ENCODE measurements at regions not wholly inside any gene's neighbourhood (a gene's known extent, or its start where the extent isn't known, plus 50 kb on each side); places are given as distances from the start of the nearest gene placed in this dataset.

DNA sequence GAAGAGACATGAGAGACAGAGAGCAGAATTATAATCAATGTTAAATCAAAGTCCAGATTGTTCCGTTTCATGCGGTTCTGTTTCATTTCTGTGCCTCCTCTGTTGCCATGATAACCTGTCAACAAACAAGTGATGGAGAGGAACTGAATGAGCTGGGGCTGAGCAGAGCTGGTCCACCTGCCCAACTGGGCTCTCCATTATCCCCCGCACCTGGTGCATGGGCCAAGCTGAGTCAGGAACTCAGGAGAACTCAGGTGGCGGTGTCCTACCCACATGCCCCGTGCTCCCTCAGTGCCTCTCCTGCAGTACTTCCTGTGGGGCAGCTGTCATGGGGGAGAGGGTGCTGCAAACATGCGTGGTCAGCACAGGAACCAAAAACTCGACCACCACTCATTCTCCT, 178.8 kb downstream of the TTC32 start:
- Histone ChIP-seq H3K4me3 (no peak overlapping the region), H3K27ac (no peak overlapping the region), H3K36me3 (no peaks in the 10 kb centered on the region), H3K9me3 (no peaks in the 10 kb centered on the region), H3K4me1 (no peaks in the 10 kb centered on the region), H3K27me3 (no peaks in the 10 kb centered on the region)
- ATAC-seq (no peak), DNase-seq (no peak)
- no peak for TF ChIP-seq CTCF (IDR thresholded peaks at IDR 0.05)
- intact Hi-C loops (cut with DNase I): no loop called here

DNA sequence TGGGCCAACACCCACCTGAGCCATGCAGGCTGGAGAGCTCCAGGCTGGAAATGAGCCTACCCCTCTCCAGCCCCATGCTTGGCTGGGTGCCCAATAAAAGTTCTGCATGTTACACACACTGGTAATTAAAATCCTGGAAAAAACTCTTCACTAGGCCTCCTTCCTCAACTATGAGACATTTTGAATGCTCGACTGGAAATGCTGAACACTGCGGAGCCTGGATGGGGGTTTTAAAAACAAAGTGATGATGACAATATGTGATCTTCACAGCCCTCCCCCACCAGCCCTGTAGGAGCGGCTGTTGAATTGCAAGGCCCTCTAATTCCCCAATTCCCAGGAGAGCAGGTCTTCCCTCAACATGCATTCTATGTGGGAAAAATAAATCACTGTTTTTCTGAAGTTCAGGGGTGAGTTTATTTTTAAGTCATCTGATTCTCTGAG, 179.2 kb downstream of the TTC32 start:
- ATAC-seq (no peak), DNase-seq (no peak)
- H3K27ac ChIP-seq: no peak overlapping the region

DNA sequence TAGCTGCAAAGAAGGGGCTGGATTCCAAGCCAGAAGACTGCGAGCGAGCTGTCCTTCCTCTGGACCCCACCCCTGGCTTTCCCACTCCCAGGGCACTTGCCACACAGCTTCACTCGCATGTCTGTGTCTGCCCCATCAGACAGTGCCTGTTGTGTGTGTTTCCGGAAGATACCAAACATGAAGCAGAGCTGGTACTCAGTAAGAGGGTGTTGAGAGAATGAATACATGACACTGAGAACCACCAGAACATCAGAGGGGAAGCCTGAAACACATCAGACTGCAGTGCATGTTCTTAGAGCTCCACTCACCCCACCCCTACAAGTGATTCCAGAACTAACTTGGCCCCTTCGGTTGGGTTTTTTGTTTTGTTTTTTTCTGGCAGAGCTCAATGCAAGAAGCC, 181.5 kb downstream of the TTC32 start:
- ATAC-seq: no peak
- no peak overlapping the region for H3K27ac ChIP-seq
- H3K27me3 ChIP-seq: no peaks in the 10 kb centered on the region
- intact Hi-C loops (cut with DNase I): no loop called here
- no peaks in the 10 kb centered on the region for H3K9me3 ChIP-seq
- no peak for DNase-seq
- no peaks in the 10 kb centered on the region for H3K4me1 ChIP-seq
- TF ChIP-seq CTCF (IDR thresholded peaks at IDR 0.05): no peak
- H3K4me3 ChIP-seq: no peak overlapping the region
- H3K36me3 ChIP-seq: no peaks in the 10 kb centered on the region

More for the DNA sequence above, 179.2 kb downstream of the TTC32 start:
- TF ChIP-seq CTCF (IDR thresholded peaks at IDR 0.05): no peak
- intact Hi-C loops (cut with DNase I): no loop called here
- Histone ChIP-seq H3K36me3 (no peaks in the 10 kb centered on the region), H3K27me3 (no peaks in the 10 kb centered on the region), H3K4me1 (no peaks in the 10 kb centered on the region), H3K4me3 (no peak overlapping the region), H3K9me3 (no peaks in the 10 kb centered on the region)

GRCh38 chr2:19719540-19719939, 182.2 kb downstream of the TTC32 start:
- H3K36me3 ChIP-seq: no peaks in the 10 kb centered on the region
- no peaks in the 10 kb centered on the region for H3K27me3 ChIP-seq
- TF ChIP-seq CTCF (IDR thresholded peaks at IDR 0.05): no peak
- H3K4me1 ChIP-seq: no peaks in the 10 kb centered on the region
- H3K9me3 ChIP-seq: no peaks in the 10 kb centered on the region
- no peak for ATAC-seq
- H3K4me3 ChIP-seq: no peak overlapping the region
- no peak overlapping the region for H3K27ac ChIP-seq
- intact Hi-C loops (cut with DNase I): no loop called here
- no peak for DNase-seq

DNA sequence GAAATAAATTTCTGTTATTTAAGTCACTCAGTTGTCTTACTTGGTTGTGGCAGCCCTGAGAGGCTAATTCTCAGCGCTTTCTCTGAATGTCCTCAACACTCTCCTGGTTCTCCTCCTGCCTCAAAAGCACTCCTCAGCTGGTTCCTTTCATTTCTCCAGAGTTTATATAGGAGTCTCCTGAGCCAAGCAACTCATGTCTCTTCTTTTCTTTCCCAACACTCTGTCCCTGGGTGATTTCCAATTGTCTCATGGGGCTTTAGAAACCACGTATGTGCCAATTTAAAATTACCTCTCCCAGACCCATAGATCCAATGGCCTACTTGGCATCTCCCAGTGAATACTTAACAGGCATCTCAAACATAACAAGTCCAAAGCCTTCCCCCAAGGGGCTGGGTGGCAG, 184.3 kb downstream of the TTC32 start:
- Histone ChIP-seq H3K27me3 (no peaks in the 10 kb centered on the region), H3K36me3 (no peaks in the 10 kb centered on the region), H3K9me3 (peaks cover 0 to 3% of the 10 kb centered on the region in 2 donors), H3K4me3 (no peak overlapping the region), H3K27ac (no peak overlapping the region), H3K4me1 (no peaks in the 10 kb centered on the region)
- TF ChIP-seq CTCF (IDR thresholded peaks at IDR 0.05): no peak
- no peak for ATAC-seq
- intact Hi-C loops (cut with DNase I): no loop called here
- DNase-seq: no peak

Data from left lung (tissue), 4 donors.